Umbilical cord (tissue), 1 donor: ENCODE measurements at regions not wholly inside any gene's neighbourhood (a gene's known extent, or its start where the extent isn't known, plus 50 kb on each side); places are given as distances from the start of the nearest gene placed in this dataset.

Experiments used
- DNase-seq: peaks from one replicate; pipeline ENCODE4 v3.0.0-alpha.2; 2015; ENCODE audit warnings: low spot score

DNA sequence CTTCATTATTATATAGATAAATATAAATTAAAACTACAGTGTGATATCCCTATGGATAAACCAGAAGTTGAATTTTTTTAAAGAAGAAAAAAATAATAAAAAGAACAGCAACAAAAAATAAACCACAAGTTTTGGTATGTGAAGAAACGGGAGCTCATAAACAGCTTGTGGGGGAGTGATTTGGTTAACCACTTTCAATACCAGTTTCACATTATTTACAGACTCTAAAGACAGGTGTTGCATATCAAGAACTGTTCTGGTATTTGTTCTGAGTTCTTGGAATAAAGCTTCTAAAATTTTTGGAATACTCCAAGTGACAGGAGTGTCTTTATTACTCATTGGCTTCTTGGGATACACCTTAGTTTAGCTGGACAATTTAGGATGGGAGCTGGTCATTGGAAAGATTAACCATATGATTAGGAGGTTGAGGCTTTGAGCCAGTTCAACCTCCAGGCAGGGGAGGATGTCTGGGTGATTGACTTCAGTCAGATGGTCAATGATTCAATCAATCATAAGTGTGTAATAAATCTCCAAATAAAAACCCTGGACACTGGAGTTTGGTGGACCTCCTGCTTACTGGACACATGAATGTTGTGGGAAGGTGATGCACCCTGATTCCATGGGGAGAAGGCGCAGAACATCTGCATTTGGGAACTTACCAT, 2223.1 kb upstream of the C9orf72 start:
- no peak for DNase-seq

GRCh38 chr9:29798599-29798998, 2225.3 kb upstream of the C9orf72 start:
- DNase-seq: no peak

GRCh38 chr9:29799227-29799626, 2225.9 kb upstream of the C9orf72 start:
- no peak for DNase-seq

- DNase-seq: no peak
Measured at GRCh38 chr9:29800821-29801220, 2227.5 kb upstream of the C9orf72 start.

GRCh38 chr9:29802454-29802853, 2229.2 kb upstream of the C9orf72 start:
- no peak for DNase-seq

DNA sequence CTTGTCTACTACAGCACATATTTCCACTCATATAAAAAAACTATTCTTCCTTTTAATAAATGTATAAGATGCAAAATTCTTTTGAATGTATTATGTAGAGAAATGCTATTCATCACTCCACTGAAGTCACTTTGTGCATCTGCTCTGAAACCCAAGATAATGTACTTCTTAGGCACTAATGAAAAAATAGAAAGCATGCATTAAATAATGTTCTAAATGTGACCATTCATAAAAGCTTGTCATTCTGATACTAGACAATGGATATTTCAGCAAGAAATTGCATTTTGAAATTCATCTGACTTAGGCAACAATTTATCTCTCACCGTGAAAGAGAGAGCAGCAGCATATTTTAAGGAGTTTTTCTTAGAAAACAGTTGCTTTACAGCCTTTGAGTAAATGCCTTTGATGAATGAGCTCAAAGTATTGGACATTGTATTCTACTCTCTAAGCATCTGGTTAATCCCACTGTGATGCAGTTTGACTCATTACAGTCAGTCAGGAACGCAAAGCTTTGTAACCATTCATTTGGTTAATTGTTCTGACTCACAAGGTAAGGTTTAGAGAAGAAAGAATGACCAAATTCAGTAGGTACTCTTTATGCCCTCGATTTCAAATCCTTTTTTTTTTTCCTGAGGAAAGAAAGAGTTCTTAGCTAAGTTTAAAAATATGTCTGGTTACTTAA, 2233.8 kb upstream of the C9orf72 start:
- no peak for DNase-seq

DNA sequence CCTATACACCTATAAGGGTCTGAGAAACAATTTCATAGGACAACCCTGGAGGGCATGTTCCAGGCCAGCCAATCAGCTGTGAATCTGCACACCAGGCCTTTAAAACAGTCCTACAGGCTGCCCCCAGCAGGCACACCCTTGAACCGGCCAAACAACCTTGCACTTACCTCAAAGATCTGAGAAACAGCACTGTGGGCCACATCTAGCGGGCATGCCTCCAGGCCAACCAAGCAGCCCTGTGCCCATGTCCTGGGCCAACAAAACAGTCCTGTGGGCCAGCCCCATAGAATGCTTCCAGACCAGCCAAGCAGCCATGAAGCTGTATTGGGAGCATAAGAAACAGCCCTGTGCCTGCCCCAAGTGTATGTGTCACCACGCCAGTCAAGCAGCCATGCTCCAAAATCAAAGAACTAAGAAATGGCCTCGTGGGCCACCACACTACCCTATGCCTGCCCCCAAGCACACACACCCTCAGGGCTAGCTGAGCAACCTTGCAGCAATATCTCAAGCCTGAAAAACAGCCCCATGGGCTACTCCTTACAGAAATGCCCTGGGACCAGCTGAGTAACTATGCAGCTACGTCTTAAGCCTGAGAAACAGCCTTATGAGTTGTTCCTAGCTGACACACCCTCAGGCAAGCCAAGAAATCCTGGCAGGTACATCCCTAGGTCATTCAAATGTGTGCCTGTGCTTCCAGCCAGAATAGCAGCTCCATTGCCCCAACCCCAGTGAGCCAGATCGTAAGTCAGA, 2243.8 kb upstream of the C9orf72 start:
- DNase-seq: no peak

DNA sequence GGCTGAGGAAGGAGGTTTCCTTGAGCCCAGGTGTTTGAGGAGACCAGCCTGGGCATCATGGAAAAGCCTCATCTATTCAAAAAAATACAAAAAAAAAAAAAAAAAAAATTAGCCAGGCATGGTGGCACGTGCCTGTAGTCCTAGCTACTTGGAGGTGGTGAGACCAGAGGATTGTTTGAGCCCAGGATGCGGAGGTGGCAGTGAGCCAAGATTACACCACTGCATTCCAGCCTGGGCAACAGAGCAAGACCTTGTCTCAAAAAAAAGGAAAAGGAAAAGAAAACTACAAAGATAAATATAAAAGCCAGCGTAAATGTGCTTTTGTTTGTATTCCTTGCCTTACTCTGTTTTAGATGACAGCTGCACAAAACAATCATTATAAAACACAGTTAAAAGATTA, 2249.2 kb upstream of the C9orf72 start:
- DNase-seq: no peak

DNA sequence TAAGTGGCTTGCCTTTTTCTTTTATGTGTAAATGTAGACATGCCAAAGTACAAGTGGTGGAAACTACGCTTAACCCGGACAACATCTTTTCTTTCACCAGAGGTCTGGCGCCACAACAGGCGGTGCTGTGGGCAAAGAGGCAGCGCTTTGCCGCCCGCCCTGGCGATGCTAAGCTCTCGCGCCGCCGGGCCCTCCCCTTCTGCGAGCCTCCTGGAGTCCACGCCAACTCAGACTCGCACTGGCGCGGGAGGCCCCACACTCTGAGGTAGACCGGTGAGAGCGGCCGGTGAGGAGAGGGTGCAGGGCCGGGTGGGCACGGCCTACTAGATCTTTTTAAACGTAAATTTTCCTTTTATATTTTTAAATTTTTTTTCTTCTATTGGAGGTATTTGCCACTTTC, 2253.1 kb upstream of the C9orf72 start:
- no peak for DNase-seq

- peak; percentile 55 for DNase-seq
Measured at GRCh38 chr9:29830821-29831220, 2257.5 kb upstream of the C9orf72 start.

DNA sequence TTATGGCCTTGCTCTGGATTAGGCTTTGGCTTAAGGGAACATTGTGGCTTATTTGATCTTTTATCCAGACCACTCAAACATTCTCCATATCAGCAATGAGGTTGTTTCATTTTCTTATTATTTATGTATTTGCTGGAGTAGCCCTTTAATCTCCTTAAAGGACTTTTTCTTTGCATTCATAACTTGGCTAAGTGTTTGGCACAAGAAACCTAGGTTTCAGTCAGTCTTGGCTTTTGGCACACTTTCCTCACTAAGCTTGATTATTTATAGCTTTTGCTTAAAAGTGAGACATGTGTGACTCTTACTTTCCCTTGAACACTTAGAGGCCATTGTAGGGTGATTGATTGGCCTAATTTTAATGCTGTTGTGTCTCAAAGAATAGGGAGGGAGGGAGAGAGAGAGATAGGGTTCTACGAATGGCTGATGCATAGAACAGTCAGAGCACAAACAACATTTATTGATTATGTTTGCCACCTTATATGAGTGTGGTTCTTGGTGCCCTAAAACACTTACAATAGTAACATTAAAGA, 2265.3 kb upstream of the C9orf72 start:
- DNase-seq: peak; percentile 91

DNA sequence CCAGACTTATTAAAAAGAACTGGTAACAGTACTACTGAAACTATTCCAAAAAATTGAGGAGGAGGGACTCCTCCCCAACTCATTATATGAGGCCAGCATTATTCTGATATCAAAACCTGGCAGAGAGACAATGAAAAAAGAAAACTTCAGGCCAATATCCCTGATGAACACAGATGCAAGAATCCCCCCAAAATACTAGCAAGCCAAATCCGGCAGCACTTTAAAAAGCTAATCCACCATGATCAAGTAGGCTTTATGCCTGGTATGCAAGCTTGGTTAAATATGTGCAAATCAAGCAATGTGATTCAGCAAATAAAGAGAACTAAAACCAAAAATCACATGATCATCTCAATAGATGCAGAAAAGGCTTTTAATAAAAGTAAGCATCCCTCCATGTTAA, 2271.0 kb upstream of the C9orf72 start:
- DNase-seq: peak; percentile 93

DNA sequence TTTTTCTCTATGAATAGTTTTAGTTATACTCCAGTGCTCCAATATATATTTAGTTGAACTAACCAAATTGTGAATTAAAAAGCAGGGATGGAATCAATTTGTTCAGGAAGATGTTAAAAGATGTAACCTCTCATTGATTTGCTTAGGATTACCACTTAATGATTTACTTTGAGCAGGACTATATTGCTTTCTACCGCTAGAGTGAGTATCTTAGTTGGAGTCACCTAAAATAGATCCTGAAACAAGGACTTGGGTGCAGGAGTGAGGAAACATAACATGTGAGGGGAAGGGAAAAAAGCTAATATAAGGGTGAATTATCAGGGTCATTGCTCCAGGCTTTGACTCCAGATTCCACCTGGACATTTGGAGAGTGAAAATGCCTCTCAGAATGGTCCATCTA, 2277.4 kb upstream of the C9orf72 start:
- no peak for DNase-seq

GRCh38 chr9:29861803-29862202, 2288.5 kb upstream of the C9orf72 start:
- no peak for DNase-seq

DNA sequence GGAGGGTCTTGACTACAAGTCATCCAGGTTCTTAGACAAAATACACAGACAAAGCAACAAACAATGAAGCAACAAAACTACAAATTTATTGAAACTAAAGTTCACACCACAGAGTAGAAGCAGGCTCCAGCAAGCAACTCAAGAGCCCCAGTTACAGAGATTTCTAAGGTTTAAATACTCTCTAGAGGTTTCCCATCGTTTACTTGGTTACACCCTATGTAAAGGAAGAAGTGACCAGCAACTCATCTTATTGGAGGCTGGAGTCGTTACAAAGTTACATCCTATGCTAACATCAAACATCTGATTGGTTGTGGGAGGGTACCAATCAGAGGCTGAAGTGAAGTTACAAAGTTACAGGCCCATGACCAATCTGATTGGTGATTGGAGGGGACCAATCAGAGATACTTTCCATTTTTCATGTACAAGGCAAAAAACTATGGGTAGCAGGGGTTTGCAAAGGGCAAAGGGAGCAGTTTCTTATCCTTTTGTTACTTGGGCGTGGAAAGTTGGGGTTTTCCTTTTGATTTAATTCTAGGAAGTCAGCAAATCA, 2292.6 kb upstream of the C9orf72 start:
- no peak for DNase-seq

GRCh38 chr9:29866556-29866955, 2293.3 kb upstream of the C9orf72 start:
- DNase-seq: no peak

DNA sequence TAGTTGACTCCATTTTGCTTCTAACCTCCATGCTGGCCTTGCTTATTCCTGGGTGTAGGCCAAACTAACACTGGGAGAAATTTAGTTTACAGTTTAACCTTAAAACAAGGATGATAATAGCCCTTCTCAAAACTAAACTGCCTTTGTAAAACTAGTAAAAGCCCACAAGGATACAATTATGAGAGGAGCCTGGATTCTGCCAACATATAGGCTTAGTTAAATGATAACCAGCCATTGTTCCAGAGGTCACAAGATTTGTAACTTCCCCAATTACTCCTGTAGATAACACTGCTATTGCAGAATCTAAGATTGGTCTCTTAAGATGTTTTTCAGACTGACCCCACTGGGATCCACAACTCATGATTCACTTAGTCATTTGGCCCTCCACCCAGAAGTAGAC, 2300.3 kb upstream of the C9orf72 start:
- DNase-seq: no peak

- DNase-seq: no peak
Measured at GRCh38 chr9:29875547-29875946, 2302.3 kb upstream of the C9orf72 start.

DNA sequence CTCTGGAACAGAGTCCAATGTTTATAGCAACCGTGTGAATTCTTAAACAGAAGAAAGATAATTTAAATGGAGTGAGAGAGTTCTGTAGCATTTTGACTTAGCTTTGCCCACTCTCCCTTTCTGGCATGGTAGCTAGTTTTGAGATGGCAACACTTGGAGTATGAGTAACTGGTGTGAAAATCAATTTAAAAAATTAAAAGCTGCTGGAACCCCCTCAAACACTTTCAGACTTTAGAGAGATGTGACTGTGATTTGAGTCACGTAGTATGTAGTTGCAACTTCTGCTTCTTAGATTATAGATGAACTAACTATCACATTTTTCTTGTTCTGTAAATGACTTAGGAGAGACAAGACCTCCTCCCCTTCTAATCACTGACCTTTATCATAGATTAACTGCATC, 2309.5 kb upstream of the C9orf72 start:
- DNase-seq: no peak

- no peak for DNase-seq
Measured at GRCh38 chr9:29906065-29906464, 2332.8 kb upstream of the C9orf72 start.

DNA sequence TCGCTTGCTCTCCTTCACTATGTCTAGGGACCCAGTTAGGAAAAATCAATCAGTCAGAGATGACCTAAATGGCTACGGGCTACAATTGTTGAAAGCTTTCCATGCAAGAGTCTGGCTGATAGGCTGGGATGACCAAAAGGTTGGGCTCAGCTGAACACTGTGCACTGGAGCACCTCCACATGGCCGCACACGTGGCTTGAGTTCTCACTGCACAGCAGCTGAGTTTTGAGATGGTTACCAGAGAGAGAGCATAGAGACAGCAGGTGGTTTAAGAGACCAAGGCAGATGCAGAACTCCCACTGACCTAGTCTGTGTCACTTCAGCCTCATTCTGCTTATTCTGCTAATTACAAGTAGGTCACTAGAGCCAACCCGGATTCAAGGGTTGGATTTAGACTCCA, 2354.8 kb upstream of the C9orf72 start:
- no peak for DNase-seq

- DNase-seq: no peak
Measured at GRCh38 chr9:29939559-29939958, 2366.3 kb upstream of the C9orf72 start.
